SH-SY5Y (cell line): ENCODE measurements at regions not wholly inside any gene's neighbourhood (a gene's known extent, or its start where the extent isn't known, plus 50 kb on each side); places are given as distances from the start of the nearest gene placed in this dataset.

Experiments
- GATA2 ChIP-seq: IDR thresholded peaks from 2 replicates; pipeline ENCODE4 v1.6.1; 2011; ENCODE audit warnings: mild to moderate bottlenecking, low read depth, low read length
- GATA3 ChIP-seq: IDR thresholded peaks from 2 replicates; pipeline ENCODE4 v1.6.1; 2011; ENCODE audit warnings: low read depth, mild to moderate bottlenecking, low read length, moderate library complexity

DNA sequence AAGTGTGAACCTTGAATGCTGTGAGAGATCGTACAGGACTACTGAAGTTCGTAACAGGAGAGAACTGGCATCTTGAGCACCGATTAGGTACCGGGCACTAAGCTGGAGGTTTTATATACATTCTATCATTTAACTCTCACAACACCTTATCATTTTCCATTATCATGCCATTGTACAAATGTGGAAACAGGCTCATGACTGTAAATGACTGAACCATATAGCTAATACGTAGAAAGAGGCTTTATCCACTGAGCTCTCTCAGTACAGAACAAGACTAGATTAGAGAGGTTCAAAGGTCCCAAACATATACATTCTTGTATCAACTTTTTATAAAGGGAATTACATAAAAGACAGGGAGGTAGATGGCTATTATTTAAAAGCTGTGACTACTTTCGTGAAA is 130.6 kb downstream of the CEP57L1 start:
- TF ChIP-seq GATA2: no peak
- no peak for TF ChIP-seq GATA3
